Uterus (tissue), 3 donors: ENCODE measurements at regions not wholly inside any gene's neighbourhood (a gene's known extent, or its start where the extent isn't known, plus 50 kb on each side); places are given as distances from the start of the nearest gene placed in this dataset.

ENCODE experiments used
- DNase-seq, 2 donors: peaks; one replicate each; pipeline ENCODE4 v3.0.0-alpha.2; 2019 to 2020
- H3K27ac ChIP-seq, 2 donors: fragments of 200-600 bp; sonication (generic); 1 replicate in 1 of 2; 2 replicates in 1 of 2; pipeline ENCODE4 v1.5.1; 2016 to 2018
- H3K27me3 ChIP-seq, 2 donors: fragments of 200-600 bp; sonication (generic); one replicate each; pipeline ENCODE4 v1.5.1; 2018 to 2019; ENCODE audit warnings: control low read depth in 1 of 2
- H3K36me3 ChIP-seq, 2 donors: fragments of 200-600 bp; sonication (generic); one replicate each; pipeline ENCODE4 v1.5.1; 2019; ENCODE audit warnings: control low read depth in 1 of 2
- H3K4me1 ChIP-seq, 2 donors: fragments of 200-600 bp; sonication (generic); one replicate each; pipeline ENCODE4 v1.5.1; 2018 to 2019; ENCODE audit warnings: control low read depth in 1 of 2
- H3K4me3 ChIP-seq, 2 donors: fragments of 200-600 bp; sonication (generic); 1 replicate in 1 of 2; 2 replicates in 1 of 2; pipeline ENCODE4 v1.5.1; 2018 to 2019; ENCODE audit warnings: mild to moderate bottlenecking in 1 of 2
- H3K9me3 ChIP-seq, 2 donors: fragments of 200-600 bp; sonication (generic); one replicate each; pipeline ENCODE4 v1.5.1; 2019; ENCODE audit warnings: control low read depth in 1 of 2
- POLR2A ChIP-seq, 2 donors: fragments of 450-650 bp; IDR thresholded peaks; one replicate each; pipeline ENCODE4 v1.6.1; 2016; ENCODE audit warnings: antibody characterized with exemption in 2 of 2, mild to moderate bottlenecking in 1 of 2, moderate library complexity in 1 of 2
- intact Hi-C: fragments of 100-400 bp; cut with DNase I; formaldehyde crosslinking; loops from one replicate; pipeline ENCODE4 v1.15.1; 2023; ENCODE audit warnings: low total_unique reads
- TF ChIP-seq, protein P1 (sequence below), 4 experiments: fragments of 200-600 bp in 2 of 4; fragments of 450-650 bp in 2 of 4; sonication (generic) in 2 of 4; IDR thresholded peaks; one replicate each; pipeline ENCODE4 v1.5.1; 2016 to 2019; ENCODE audit warnings: antibody characterized with exemption in 4 of 4, mild to moderate bottlenecking in 2 of 4, moderate library complexity in 1 of 4
- donor health status: DM: yes; HTN: yes; CAD: no.

DNA sequence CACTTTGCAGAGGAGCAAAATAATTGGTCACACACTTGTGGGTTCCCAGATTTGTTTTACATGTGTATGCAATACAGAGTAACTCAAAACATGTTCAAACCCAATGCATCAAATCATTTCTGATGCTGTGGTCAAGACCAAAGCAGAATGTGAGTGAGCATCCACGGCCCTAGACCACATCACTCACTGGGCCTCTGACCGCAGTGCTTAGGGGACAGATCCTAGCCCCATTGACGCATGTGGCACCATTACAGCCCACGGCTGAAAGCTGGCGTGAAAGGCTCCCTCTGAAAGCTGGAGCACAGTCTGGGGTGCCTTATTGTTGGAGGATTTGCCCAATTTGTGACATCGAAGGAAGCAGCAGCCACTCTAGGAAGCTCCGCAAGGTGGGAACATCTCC, 498.8 kb upstream of the TCF4 start:
- H3K4me1 ChIP-seq: no peaks in the 10 kb centered on the region
- no peaks in the 10 kb centered on the region for H3K9me3 ChIP-seq
- TF ChIP-seq, protein P1, sequence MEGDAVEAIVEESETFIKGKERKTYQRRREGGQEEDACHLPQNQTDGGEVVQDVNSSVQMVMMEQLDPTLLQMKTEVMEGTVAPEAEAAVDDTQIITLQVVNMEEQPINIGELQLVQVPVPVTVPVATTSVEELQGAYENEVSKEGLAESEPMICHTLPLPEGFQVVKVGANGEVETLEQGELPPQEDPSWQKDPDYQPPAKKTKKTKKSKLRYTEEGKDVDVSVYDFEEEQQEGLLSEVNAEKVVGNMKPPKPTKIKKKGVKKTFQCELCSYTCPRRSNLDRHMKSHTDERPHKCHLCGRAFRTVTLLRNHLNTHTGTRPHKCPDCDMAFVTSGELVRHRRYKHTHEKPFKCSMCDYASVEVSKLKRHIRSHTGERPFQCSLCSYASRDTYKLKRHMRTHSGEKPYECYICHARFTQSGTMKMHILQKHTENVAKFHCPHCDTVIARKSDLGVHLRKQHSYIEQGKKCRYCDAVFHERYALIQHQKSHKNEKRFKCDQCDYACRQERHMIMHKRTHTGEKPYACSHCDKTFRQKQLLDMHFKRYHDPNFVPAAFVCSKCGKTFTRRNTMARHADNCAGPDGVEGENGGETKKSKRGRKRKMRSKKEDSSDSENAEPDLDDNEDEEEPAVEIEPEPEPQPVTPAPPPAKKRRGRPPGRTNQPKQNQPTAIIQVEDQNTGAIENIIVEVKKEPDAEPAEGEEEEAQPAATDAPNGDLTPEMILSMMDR (IDR thresholded peaks at IDR 0.05): no peak
- no peak for TF ChIP-seq POLR2A (IDR thresholded peaks at IDR 0.05)
- H3K36me3 ChIP-seq: no peaks in the 10 kb centered on the region
- no peak overlapping the region for H3K4me3 ChIP-seq
- H3K27ac ChIP-seq: peak overlapping the region; percentile 9 to 54
- H3K27me3 ChIP-seq: no peaks in the 10 kb centered on the region
- no peak for DNase-seq
- intact Hi-C loops: no loop called here

DNA sequence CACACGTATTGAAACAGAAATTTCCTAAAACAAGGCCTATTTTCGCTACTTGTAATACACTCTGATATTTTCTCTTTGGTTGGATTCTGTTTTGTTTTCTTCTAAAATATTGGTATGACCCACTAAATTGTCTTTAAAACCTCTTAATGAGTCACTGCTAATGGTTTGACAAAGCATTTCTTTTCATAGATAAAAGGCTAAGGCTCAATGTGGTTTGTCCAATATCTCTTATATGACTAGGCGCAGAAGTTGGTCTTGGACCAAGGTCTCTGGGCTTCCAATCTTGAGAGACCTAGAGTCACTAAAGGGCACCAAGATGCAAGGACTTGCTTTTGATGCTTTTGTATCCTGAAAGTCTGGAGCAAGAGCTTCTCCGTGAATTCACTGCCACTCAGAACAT, 498.2 kb upstream of the TCF4 start:
- Histone ChIP-seq H3K4me3 (no peak overlapping the region), H3K9me3 (no peaks in the 10 kb centered on the region), H3K36me3 (no peaks in the 10 kb centered on the region), H3K27ac (peak overlapping the region in 1 of 2 donors; percentile 54), H3K27me3 (no peaks in the 10 kb centered on the region), H3K4me1 (no peaks in the 10 kb centered on the region)
- TF ChIP-seq, protein P1 (IDR thresholded peaks at IDR 0.05): no peak
- no peak for TF ChIP-seq POLR2A (IDR thresholded peaks at IDR 0.05)
- no peak for DNase-seq
- intact Hi-C loops: no loop called here

DNA sequence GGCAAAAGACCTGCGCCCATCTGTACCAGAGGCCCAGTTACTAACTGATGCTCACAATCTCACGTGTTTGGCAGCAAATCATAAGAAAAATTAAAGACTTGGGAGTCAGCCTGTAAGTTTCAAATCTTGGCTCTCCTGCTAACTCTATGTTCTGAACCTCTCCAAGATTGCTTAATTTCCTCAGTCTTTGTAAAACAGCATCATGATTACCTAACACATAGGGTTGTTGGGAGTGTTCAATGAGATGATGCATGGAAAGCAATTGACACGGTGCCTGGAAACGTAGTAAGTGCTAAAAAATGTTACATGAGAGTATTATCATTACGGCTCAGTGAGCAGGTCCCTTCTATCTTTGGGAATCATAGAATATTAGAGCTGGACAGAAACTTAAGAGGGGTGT, 497.6 kb upstream of the TCF4 start:
- DNase-seq: peak; percentile 55 to 73

DNA sequence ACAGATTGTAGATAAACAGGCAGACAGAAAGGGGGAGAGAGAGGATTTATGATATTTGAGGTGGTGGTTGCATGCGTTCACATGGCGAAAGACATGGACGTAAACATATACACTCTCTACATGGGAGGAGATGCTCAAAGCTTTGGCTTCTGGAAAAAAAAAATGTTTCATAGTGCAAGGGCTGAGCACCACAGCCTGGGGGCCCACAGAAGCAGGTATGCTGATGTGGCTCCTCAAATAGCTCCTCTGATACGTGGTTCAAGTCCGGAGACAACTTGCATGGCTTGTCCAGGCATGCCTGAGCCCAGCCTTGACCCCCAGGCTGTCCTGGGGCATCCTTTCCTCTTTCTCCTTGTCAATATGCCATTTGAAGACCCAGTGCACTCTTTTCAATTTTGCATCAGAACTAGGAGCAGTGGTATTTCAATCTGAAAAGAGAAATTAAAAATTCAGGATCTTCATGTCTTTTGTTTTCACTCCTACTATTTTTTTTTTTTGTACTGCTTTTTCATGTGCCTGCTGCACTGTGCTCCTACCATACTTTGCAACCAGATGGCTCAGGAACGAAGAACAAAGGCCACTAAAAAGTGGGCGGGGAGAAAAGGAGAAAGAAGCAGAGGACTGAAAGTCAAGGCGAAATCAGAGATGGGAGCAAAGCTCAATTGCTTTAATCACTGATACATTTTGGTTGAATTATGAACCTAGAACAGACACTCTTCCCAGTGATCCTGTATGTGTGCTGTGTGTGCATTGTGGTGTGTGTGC, 495.7 kb upstream of the TCF4 start:
- no peaks in the 10 kb centered on the region for H3K36me3 ChIP-seq
- H3K27me3 ChIP-seq: no peaks in the 10 kb centered on the region
- H3K4me3 ChIP-seq: no peak overlapping the region
- no peaks in the 10 kb centered on the region for H3K4me1 ChIP-seq
- no peaks in the 10 kb centered on the region for H3K9me3 ChIP-seq
- TF ChIP-seq, protein P1 (IDR thresholded peaks at IDR 0.05): no peak
- no peak for TF ChIP-seq POLR2A (IDR thresholded peaks at IDR 0.05)
- DNase-seq: no peak
- H3K27ac ChIP-seq: peak overlapping the region; percentile 47 to 49
- intact Hi-C loops: no loop called here

More for the DNA sequence above, 497.6 kb upstream of the TCF4 start:
- H3K36me3 ChIP-seq: no peaks in the 10 kb centered on the region
- H3K4me1 ChIP-seq: no peaks in the 10 kb centered on the region
- peak overlapping the region in 1 of 2 donors; percentile 54 for H3K27ac ChIP-seq
- intact Hi-C loops: no loop called here
- no peaks in the 10 kb centered on the region for H3K9me3 ChIP-seq
- no peak overlapping the region for H3K4me3 ChIP-seq
- no peaks in the 10 kb centered on the region for H3K27me3 ChIP-seq
- TF ChIP-seq POLR2A (IDR thresholded peaks at IDR 0.05): no peak
- TF ChIP-seq, protein P1 (IDR thresholded peaks at IDR 0.05): no peak

DNA sequence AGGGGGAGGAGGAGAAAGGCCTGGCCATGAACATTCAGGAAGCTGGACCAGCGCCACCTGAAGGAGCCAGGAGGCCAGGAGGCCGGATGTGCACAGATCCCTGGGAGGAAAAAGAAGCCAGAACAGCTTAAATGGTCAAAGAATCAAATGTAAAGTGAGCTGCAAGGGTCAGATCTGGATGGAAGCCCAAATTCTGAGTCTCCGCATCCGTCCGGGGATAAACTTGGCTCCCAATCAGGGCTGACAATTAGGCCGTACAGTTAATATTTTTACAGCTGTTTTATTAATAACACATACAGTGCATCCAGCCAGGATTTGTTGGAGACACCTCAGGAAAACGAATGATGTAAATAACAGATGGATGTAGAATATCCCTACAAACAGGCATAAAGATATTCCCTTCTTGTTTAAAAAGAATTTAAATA, 495.1 kb upstream of the TCF4 start:
- DNase-seq: peak; percentile 24 to 25
- H3K27ac ChIP-seq: peak overlapping the region; percentile 47 to 49
- intact Hi-C loops: no loop called here

More for the DNA sequence above, 495.1 kb upstream of the TCF4 start:
- Histone ChIP-seq H3K4me1 (no peaks in the 10 kb centered on the region), H3K27me3 (no peaks in the 10 kb centered on the region), H3K4me3 (no peak overlapping the region), H3K9me3 (no peaks in the 10 kb centered on the region), H3K36me3 (no peaks in the 10 kb centered on the region)
- TF ChIP-seq POLR2A (IDR thresholded peaks at IDR 0.05): no peak
- TF ChIP-seq, protein P1 (IDR thresholded peaks at IDR 0.05): peak in 1 of 4 experiments; percentile 14
